GM13976 (cell line): ENCODE measurements at regions not wholly inside any gene's neighbourhood (a gene's known extent, or its start where the extent isn't known, plus 50 kb on each side); places are given as distances from the start of the nearest gene placed in this dataset.

ENCODE experiments used
- DNase-seq: peaks from one replicate; pipeline ENCODE4 v3.0.0; 2012; ENCODE audit warnings: low spot score
- CTCF ChIP-seq: IDR thresholded peaks from 2 replicates; pipeline ENCODE4 v1.5.1; 2012; ENCODE audit warnings: borderline replicate concordance, mild to moderate bottlenecking; ENCODE audit not compliant: insufficient read depth; ENCODE audit errors: extremely low read depth, missing control alignments, control extremely low read depth
- in situ Hi-C: fragments of 300-500 bp; cut with MboI; formaldehyde crosslinking; loops from one replicate; pipeline ENCODE4 v1.12.0; 2022; ENCODE audit warnings: low sequenced_read_pairs, mixed read lengths, inconsistent platforms; ENCODE audit not compliant: unreplicated experiment

DNA sequence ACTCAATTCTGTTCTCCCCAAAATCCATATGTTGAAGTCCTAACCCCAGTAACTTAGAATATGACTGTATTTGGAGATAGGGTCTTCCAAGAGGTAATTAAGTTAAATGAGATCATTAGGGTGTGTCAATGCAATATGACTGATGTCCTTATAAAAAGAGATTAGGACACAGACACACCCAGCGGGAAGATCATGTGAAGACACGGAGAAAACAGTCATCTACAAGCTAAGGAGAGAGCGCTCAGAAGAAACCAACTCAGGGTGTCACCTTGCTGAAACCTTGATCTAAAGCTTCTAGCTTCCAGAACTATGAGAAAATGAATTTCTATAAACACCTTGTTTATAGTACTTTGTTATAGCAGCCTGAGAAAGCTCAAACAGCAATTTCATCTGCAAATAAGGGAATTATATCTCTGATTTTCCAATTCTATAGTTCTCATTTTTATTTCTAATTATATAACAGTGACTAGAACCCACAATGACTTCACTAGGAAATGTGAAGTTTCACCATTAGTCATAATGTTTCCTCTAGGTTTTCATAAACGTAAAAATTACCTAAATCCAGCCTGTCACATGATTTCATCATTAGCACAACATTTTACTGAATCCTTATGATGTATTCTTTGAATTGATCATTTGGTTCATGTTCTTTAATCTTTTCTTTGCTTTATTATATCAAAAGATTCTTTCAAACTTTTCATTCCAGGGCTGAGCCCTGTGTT is 459.1 kb upstream of the MDFIC2 start:
- no peak for DNase-seq
- in situ Hi-C loops: no loop called here
- TF ChIP-seq CTCF: no peak

DNA sequence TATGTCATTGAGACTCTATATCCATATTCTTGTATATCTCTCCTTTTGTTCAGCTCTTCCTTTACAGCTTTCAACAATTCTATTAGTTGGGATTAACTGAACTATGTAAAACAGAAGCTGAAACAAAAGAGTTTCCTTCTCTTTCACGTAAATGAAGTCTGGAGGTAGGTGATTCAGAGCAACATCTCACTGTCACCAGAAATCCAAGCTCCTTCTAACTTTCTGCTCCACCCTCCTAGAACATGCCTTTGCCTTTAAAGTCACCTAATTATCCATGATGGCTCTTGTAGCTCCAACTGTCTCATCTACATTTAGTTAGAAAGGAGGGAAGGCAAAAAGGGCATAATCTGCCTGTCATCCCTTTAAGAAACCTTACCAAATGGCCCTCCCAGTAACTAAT is 458.2 kb upstream of the MDFIC2 start:
- TF ChIP-seq CTCF: no peak
- no peak for DNase-seq
- in situ Hi-C loops: no loop called here

GRCh38 chr3:70766301-70766700 is 453.9 kb upstream of the MDFIC2 start:
- TF ChIP-seq CTCF: no peak
- in situ Hi-C loops: no loop called here
- DNase-seq: no peak

GRCh38 chr3:70763894-70764293 is 451.5 kb upstream of the MDFIC2 start:
- DNase-seq: no peak

DNA sequence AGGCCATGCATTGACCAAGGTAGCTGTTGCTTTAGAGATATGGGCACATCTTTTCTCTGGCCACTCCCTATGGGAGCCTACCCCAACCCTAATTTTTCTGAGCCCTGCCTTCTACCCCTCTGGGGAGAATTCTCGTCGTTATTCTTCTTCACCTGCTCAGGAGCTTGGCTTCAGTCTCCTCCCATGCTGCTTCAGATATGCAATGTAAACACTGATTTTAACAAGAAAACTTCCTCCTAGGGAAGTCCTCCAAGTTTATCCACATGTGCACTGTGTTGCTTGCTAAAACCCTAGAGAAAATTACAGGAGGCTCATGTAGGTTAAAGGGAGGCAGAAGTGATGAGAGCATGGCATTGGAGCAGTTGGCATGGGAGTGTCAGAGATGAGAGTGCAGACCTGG is 445.2 kb upstream of the MDFIC2 start:
- no peak for DNase-seq
- no peak for TF ChIP-seq CTCF
- in situ Hi-C loops: no loop called here

More at GRCh38 chr3:70763894-70764293, 451.5 kb upstream of the MDFIC2 start:
- in situ Hi-C loops: no loop called here
- TF ChIP-seq CTCF: no peak

- no peak for DNase-seq
- in situ Hi-C loops: no loop called here
- no peak for TF ChIP-seq CTCF
Observed at GRCh38 chr3:70755526-70755925, 443.1 kb upstream of the MDFIC2 start.
